ENCODE measurements at regions not wholly inside any gene's neighbourhood (a gene's known extent, or its start where the extent isn't known, plus 50 kb on each side); places are given as distances from the start of the nearest gene placed in this dataset.

DNA sequence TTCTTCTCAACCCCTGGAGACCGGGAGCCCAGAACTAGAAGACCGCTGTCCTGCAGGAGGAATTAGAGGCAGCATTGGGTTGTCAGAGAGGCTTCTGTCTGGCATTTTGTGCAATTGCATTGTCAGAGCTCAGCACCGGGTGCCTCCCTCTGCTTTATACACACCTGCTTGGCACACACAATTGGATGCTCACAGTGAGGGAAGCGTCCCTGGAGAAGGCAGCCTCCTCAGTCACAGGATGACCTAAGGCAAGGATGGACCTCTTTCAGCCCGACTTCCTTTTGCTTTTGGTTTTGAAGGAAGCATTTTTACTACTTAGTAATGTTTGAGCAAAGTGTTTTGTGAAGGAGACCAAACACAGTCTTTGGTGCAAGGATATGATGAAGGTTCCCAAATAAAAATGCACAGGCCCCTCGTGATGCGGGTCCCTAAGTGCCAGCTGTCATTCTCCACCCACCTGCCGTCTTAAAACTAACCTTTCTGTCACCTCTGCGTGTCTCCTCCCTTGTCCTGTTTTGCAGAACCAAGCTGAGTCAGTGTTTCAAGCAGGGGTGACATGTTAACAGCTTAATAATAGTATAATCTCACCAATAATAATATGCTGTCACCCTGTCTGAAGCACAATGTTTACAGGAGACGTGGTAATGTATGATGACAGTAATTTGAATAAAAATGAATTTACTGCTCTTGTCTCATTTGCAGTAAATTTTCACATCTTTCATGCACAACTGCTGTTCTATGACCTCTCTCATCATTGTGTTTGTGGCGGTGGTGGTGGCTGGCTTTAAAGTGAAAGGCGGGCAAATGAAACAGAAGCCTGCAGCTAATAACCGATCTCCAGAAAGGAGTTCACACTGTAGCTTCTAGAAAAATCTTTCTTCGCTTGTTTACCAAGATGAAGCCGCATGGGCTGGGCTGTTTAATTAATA lies 430.2 kb upstream of the MKI67 start:
- DNase-seq (ENCODE audit: low read depth in 2 of 2), result no peak

GRCh38 chr10:128557149-128557710 lies 431.0 kb upstream of the MKI67 start:
- DNase-seq (ENCODE audit: low read depth in 2 of 2), result no peak

GRCh38 chr10:128560406-128560805 lies 434.2 kb upstream of the MKI67 start:
- DNase-seq (ENCODE audit: low read depth in 2 of 2), result no peak

- no peak for DNase-seq (ENCODE audit: low read depth in 2 of 2)
Measured at GRCh38 chr10:128560993-128561392, 434.8 kb upstream of the MKI67 start.

- DNase-seq (ENCODE audit: low read depth in 2 of 2), result no peak
Measured at GRCh38 chr10:128563387-128563786, 437.2 kb upstream of the MKI67 start.

DNA sequence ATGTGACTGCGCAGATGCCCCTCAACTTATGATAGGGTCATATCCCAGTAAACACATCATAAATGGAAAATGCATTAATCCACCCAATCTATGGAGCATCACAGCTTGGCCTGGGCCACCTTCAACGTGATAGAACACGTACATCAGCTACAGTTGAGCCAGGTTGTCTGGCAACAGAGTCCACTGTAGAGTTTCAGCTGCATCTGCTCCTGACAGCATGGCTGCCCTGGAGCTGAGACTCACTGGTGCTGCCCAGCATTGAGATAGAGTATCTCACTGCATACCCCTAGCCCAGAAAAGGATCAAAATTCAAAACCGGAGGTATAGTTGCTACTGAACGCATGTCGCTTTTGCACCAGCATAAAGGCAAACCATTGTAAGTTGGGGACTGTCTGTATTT lies 437.7 kb upstream of the MKI67 start:
- DNase-seq (ENCODE audit: low read depth in 2 of 2), result no peak

- DNase-seq (ENCODE audit: low read depth in 2 of 2), result no peak
Measured at GRCh38 chr10:128566361-128566968, 440.2 kb upstream of the MKI67 start.

GRCh38 chr10:128567551-128567950 lies 441.3 kb upstream of the MKI67 start:
- no peak for DNase-seq (ENCODE audit: low read depth in 2 of 2)

DNA sequence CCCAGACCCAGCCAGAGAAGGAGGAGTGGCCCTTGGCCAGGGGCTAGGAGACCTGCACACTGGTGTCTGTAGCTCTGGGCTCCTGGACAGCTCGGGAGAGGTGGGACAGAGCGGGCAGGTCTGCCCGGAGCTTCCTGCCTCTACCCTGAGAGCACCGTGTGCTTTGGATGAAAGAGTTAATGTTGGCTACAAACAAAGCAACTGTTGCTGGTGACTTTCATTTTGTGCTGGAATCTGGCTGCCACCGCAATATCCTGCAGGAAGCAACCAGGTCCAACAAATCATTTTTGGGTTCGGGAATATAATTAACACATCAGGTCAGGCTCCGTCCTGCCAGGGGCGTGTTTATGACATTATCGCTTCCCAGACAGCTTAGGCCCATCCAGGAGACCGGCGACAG lies 441.8 kb upstream of the MKI67 start:
- no peak for DNase-seq (ENCODE audit: low read depth in 2 of 2)

DNA sequence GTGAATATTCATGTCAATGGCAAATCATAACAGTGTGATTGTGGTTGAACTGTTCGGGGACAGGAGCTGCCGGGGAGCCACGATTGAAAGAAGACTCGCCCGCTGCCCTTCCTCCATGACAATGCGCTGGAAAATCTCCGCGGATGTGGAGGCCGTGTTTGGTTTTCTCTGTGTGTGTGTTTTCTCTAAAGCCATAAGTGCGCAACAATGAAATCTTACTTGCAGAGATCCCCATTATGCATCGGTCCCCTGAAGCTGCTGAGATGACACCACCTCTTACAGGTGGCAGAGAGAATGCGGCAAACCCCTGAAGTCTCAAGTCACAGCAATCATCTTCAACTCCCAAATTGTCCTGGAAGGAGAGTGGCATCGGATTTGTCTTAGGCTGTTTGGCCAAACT lies 442.3 kb upstream of the MKI67 start:
- DNase-seq (ENCODE audit: low read depth in 2 of 2), result no peak

- no peak for DNase-seq (ENCODE audit: low read depth in 2 of 2)
Measured at GRCh38 chr10:128568990-128569945, 443.0 kb upstream of the MKI67 start.

DNA sequence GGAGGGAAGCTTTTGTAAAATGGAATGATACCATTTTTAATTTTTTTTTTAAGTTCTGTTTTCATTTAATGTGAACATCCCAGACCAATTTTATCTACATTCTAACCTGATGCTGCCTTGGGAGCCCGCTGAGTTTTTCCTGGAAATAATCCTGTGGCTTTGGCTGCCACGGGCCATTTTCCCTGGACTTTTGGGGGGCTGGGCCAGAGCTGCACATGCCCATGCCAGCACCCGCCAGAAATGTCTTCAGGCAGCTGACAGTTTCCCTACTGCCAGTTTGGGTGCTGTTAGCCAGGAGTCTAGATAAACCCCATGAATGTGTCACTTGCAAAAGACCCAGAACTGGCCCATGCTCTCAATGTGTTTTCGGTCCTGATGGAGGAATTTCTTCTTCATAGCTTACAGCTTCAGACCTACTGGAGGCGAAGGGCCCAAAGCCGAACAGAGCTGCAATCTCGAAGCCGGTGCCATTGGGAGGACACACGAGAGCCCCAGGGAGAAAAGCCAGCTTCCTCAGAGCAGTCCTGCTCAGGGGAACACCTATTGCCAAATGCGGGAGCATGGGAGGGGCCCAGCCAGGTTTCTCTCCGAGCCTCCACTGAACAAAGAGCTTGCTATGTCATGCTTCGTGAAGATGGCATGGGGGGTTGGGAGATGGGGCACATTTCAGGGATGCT lies 444.2 kb upstream of the MKI67 start:
- no peak for DNase-seq (ENCODE audit: low read depth in 2 of 2)

DNA sequence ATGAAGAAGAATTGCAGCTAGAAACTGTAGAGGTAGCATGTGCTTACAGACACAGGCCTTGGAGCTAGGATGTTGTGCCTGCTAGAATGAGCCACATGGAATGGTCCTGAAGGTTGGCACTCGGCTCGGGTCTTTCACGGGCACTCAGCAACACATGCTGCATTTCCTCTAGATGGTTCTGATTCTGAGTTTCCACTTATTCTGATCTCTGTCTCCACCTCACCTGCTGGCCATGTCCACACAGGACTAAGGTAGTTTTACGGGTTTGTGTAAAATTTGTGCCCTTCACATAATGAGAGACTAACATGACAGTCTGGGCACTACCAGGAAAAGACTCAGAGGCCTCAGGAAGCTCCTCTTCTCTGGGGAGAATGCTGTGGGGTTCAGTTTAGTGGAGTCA lies 444.8 kb upstream of the MKI67 start:
- DNase-seq (ENCODE audit: low read depth in 2 of 2), result no peak

DNA sequence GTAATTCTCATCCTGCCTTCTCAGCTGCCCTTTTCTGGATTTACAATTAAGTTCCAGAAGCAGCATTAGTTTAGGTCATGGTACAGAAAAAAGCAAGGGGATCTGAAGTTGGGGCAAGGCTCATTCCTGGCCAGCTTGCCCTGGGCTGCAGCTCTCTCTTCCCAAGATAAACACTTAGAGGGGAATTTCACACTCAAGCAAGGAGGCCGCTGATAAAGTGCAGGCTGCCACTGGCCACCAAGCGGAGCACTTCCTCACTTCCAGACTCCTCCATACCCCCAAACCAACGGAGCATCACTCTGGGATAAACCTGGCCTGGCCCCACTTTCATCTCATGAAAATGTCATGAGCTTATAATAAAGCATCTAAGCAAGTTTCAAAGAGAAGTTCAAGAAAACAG lies 445.5 kb upstream of the MKI67 start:
- DNase-seq (ENCODE audit: low read depth in 2 of 2), result no peak

GRCh38 chr10:128572696-128573095 lies 446.5 kb upstream of the MKI67 start:
- no peak for DNase-seq (ENCODE audit: low read depth in 2 of 2)

DNA sequence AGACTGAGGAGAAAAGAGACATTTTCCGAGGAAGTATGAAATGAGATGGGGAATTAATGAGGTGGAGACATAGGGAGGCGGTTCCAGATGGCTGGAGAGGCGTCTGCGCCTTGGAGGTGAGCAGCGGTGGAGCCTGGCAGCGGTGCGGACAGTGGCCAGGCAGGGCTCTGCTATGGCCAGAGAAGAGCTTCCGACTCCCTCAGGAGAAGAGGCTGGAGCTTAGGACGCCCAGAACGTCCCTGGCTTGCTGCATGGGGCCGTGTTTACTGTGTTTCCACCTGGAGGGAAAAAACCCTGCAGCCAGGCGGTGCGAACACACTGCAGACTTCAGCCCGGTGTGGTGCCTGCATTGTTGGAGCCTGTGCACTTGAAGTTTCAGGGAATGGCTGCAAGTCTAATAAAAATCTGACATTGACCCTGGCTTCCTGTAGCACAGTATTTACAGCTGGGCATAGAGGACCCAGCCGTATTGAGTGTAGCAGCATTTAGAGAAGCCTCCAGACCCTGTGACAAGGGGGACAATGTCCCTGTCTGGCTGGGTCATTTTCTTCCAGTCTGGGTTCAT lies 447.1 kb upstream of the MKI67 start:
- DNase-seq (ENCODE audit: low read depth in 2 of 2), result no peak

GRCh38 chr10:128573986-128574385 lies 447.8 kb upstream of the MKI67 start:
- DNase-seq (ENCODE audit: low read depth in 2 of 2), result no peak

DNA sequence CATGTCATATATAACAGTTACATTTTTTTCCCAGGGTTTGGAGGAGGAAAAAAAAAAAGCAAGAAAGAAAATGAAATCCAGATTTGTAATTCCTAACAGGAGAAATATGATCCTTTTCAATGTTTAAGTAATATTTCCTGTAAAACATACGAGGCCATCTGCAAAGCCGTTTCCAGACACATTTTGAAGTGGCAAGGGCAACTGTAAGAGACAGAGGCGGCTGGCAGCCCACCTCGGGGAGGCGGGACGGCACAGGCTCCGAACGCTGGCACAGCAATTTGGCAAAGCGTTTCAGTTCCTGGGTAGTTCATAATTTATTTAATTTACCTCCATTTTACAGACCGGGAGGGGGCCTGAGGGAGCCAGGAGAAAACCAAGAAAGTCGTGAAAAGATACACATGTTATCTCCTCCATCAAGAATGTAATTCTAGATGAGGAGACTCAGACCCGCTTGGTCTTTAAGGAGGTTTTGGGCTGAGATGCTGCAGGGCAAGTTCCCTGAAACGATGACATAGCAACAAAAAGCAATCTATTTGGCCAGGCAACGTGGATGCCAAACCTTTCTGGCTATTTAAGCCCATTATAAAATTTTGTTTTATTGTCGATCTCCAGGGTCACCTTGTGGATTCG lies 448.5 kb upstream of the MKI67 start:
- no peak for DNase-seq (ENCODE audit: low read depth in 2 of 2)

GRCh38 chr10:128575761-128576160 lies 449.5 kb upstream of the MKI67 start:
- no peak for DNase-seq (ENCODE audit: low read depth in 2 of 2)

GRCh38 chr10:128576336-128576735 lies 450.1 kb upstream of the MKI67 start:
- no peak for DNase-seq (ENCODE audit: low read depth in 2 of 2)
